H1 (cell line): ENCODE measurements at regions not wholly inside any gene's neighbourhood (a gene's known extent, or its start where the extent isn't known, plus 50 kb on each side); places are given as distances from the start of the nearest gene placed in this dataset.

Experiments
- CHD2 ChIP-seq: IDR thresholded peaks from 2 replicates; pipeline ENCODE4 v1.6.1; 2012; ENCODE audit warnings: low read length, improper control_type of control experiment
- CTCF ChIP-seq, 3 experiments: IDR thresholded peaks; 1 replicate in 2 of 3; 2 replicates in 1 of 3; pipeline versions ENCODE4 v1.5.1 to v1.6.1; 2011; ENCODE audit warnings: low read length in 3 of 3, mild to moderate bottlenecking in 3 of 3, inconsistent platforms in 2 of 3, low read depth in 1 of 3, moderate library complexity in 1 of 3; ENCODE audit not compliant: insufficient read depth in 1 of 3; ENCODE audit errors: control extremely low read depth in 1 of 3
- MAFK ChIP-seq: IDR thresholded peaks from 2 replicates; pipeline ENCODE4 v1.6.1; 2012; ENCODE audit warnings: low read depth, mild to moderate bottlenecking, improper control_type of control experiment, low read length
- PHF8 ChIP-seq: fragments of 200-600 bp; sonication (generic); conservative IDR thresholded peaks from 2 replicates; pipeline ENCODE4 v1.7.1; 2012; ENCODE audit warnings: low read depth, mild to moderate bottlenecking, inconsistent platforms, low read length, moderate library complexity
- SIN3A ChIP-seq, 2 experiments: IDR thresholded peaks in 1 of 2; conservative IDR thresholded peaks in 1 of 2; 2 replicates each; pipeline ENCODE4 v1.6.1; 2011 to 2012; ENCODE audit warnings: low read length in 2 of 2, improper control_type of control experiment in 1 of 2, low read depth in 1 of 2, mild to moderate bottlenecking in 1 of 2
- TF ChIP-seq, protein P1 (sequence below): IDR thresholded peaks from 2 replicates; pipeline ENCODE4 v1.6.1; 2012; ENCODE audit warnings: low read length, inconsistent platforms

DNA sequence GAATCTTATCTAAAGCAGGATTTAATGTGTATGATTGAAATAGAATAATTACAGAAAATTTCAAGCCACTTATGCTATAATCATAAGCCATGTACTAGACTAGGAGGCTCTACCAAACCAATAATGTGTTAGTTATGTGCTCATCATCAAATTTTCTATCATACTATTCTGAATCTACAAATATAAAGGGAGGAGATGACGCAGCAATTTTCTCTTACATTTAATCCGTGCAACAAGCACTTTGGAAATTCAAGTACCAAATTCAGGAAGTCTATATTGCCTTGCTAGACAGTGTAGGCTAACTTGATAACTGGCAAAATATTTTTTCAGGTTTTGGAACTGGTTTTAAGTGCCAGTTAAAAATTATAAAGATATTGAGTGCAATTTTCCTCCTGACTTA is 283.5 kb downstream of the C4orf33 start:
- no peak for TF ChIP-seq SIN3A (conservative IDR thresholded peaks at IDR 0.05 in 1 of 2, IDR thresholded peaks at IDR 0.05 in 1 of 2; ENCODE audit: low read depth in 1 of 2, low read length in 2 of 2)
- TF ChIP-seq, protein P1, sequence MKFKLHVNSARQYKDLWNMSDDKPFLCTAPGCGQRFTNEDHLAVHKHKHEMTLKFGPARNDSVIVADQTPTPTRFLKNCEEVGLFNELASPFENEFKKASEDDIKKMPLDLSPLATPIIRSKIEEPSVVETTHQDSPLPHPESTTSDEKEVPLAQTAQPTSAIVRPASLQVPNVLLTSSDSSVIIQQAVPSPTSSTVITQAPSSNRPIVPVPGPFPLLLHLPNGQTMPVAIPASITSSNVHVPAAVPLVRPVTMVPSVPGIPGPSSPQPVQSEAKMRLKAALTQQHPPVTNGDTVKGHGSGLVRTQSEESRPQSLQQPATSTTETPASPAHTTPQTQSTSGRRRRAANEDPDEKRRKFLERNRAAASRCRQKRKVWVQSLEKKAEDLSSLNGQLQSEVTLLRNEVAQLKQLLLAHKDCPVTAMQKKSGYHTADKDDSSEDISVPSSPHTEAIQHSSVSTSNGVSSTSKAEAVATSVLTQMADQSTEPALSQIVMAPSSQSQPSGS: no peak
- TF ChIP-seq CTCF (IDR thresholded peaks at IDR 0.05; ENCODE audit: control extremely low read depth in 1 of 3, insufficient read depth in 1 of 3, low read depth in 1 of 3, low read length in 3 of 3): no peak
- TF ChIP-seq PHF8: no peak
- no peak for TF ChIP-seq MAFK
- TF ChIP-seq CHD2: no peak
